Mucosa of descending colon (tissue), 3 donors: ENCODE measurements at regions not wholly inside any gene's neighbourhood (a gene's known extent, or its start where the extent isn't known, plus 50 kb on each side); places are given as distances from the start of the nearest gene placed in this dataset.
A peak's percentile ranks its signal among the peaks of the same experiment; 100 is the strongest.

Experiments used
- ATAC-seq: fragments of 200-7000 bp; cut with Tn5 transposase; one replicate; pipeline ENCODE4 v1.9.1; 2020; ENCODE audit warnings: mild to moderate bottlenecking, moderate library complexity
- DNase-seq, 3 donors: peaks; one replicate each; pipeline ENCODE4 v3.0.0-alpha.2; 2020
- H3K36me3 ChIP-seq: fragments of 200-600 bp; one replicate; pipeline ENCODE4 v1.8.0; 2021; ENCODE audit warnings: low read depth, mild to moderate bottlenecking
- H3K4me1 ChIP-seq: fragments of 200-600 bp; one replicate; pipeline ENCODE4 v1.8.0; 2021; ENCODE audit warnings: low read depth, mild to moderate bottlenecking
- H3K4me3 ChIP-seq: fragments of 200-600 bp; one replicate; pipeline ENCODE4 v1.8.0; 2021; ENCODE audit warnings: mild to moderate bottlenecking
- H3K9me3 ChIP-seq: fragments of 200-600 bp; one replicate; pipeline ENCODE4 v1.8.0; 2021; ENCODE audit warnings: mild to moderate bottlenecking
- intact Hi-C, 2 donors: fragments of 100-400 bp; cut with DNase I in 1 of 2; cut with micrococcal nuclease in 1 of 2; formaldehyde crosslinking; loops; one replicate each; pipeline versions ENCODE4 v1.11.0 to v1.11.1; 2022; cut with DNase I, micrococcal nuclease
- TF ChIP-seq, protein P1 (sequence below): fragments of 200-600 bp; IDR thresholded peaks from one replicate; pipeline ENCODE4 v1.8.0; 2022; ENCODE audit warnings: antibody characterized with exemption, mild to moderate bottlenecking
- donor health status: DM: no; HTN: no; CAD: no; lungs with moderate emphysema.
- donor health status: DM: no; HTN: no; CAD: no.
- donor health status: DM: no; HTN: yes; CAD: no.

DNA sequence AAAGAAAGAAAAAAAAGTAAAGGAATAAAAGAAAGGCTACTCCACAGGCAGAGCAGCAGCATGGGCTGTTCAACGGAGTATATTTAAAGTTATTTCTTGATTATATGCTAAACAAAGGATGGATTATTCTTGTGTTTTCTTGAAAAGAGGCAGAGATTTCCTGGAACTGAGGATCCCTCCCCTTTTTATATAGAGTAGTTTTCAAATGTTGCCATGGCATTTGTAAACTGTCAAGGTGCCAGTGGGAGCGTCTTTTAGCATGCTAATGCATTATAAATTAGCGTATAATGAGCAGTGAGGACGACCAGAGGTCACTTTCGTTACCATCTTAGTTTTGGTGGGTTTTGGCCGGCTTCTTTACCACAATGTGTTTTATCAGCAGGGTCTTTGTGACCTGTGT, 383.0 kb downstream of the PCNX1 start:
- ATAC-seq (peak; percentile 22), DNase-seq (no peak)
- TF ChIP-seq, protein P1, sequence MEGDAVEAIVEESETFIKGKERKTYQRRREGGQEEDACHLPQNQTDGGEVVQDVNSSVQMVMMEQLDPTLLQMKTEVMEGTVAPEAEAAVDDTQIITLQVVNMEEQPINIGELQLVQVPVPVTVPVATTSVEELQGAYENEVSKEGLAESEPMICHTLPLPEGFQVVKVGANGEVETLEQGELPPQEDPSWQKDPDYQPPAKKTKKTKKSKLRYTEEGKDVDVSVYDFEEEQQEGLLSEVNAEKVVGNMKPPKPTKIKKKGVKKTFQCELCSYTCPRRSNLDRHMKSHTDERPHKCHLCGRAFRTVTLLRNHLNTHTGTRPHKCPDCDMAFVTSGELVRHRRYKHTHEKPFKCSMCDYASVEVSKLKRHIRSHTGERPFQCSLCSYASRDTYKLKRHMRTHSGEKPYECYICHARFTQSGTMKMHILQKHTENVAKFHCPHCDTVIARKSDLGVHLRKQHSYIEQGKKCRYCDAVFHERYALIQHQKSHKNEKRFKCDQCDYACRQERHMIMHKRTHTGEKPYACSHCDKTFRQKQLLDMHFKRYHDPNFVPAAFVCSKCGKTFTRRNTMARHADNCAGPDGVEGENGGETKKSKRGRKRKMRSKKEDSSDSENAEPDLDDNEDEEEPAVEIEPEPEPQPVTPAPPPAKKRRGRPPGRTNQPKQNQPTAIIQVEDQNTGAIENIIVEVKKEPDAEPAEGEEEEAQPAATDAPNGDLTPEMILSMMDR = no peak
- no peak overlapping the region for H3K4me3 ChIP-seq
- intact Hi-C loops = no loop called here
- H3K9me3 ChIP-seq = no peaks in the 10 kb centered on the region
- H3K36me3 ChIP-seq = no peaks in the 10 kb centered on the region
- H3K4me1 ChIP-seq = peaks cover 9% of the 10 kb centered on the region

DNA sequence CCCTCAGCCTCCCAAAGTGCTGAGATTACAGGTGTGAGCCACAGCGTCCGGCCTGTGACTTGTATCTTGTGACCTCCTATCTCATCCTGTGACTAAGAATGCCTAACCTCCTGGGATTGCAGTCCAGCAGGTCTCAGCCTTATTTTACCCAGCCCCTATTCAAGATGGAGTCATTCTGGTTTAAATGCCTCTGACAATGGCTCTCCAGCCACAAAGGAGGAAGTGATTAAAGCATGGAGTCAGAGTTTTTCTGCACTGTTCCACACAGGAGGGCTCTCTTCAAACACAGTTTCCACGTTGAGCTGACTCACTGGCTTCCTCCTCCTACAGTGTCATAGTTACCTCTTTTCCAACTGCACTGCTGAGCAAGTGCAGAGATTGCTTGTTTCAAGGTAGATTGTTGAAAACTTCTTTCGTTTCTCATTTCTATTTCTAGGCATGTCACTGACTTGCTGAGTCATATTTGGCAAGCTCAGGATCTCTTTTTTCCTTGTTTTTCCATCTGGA, 383.8 kb downstream of the PCNX1 start:
- no peak for DNase-seq
- ATAC-seq = peak; percentile 73
- TF ChIP-seq, protein P1 = no peak
- Histone ChIP-seq H3K4me1 (peaks cover 9% of the 10 kb centered on the region), H3K36me3 (no peaks in the 10 kb centered on the region), H3K9me3 (no peaks in the 10 kb centered on the region), H3K4me3 (no peak overlapping the region)
- intact Hi-C loops = no loop called here

DNA sequence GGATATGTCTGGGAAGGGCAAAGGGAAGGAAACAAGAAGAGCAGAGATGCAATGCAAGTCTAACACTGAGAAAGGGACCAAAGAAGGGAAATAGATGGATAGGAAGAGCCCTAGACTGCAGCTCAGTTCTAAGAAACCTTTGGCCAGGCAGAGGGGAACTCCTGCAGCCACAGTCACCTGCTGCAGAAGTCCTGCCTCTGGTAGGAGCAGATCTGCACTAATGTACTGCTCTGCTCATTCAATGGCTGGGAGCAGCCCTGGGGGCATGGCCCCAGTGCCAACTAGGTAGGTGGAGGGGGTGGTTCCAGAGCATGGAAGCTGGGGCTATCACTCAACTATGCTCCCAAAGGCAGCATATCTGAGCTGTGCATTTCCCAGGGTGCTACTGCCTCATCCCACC, 388.9 kb downstream of the PCNX1 start:
- intact Hi-C loops = no loop called here
- ATAC-seq = no peak

DNA sequence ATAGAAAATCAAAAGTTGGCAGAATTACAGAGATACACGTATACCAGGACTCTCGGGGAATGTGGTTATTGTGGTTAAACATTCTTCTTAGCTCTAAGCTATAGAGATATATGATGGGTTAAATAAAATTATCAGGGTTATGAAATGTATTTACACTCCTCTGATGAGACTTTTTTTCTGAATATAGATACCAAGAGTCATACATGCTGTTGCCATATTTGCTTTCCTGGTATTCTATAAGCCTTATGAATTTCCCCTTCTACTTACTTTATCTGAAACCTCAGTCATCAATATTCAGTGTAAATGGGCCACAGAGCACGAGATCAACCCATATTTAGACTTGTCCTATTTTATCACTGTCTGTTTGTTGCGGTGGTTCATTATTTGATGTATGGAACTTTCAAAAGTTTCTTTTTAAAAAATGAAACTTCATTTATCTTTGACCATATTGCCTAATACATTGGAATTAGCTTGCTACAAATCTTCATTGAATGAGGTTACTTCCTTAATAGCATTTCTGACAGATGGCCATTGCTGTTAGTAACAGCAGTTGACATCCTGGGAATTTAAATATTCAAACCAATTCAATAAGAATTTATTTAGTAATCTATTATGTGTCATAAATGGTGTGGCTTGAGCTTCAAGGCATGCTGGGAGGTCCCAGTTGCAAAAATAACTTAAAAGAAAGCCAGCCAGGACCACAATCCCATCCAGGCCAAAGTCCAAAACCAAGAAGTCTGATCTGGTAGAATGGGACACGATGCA, 393.5 kb downstream of the PCNX1 start:
- DNase-seq (no peak), ATAC-seq (no peak)
- intact Hi-C loops = loop anchor here in 1 of 2 donors (10.0 kb wide), 1 partner anchor 146 kb away; no protein-coding TSS in a partner anchor
- Histone ChIP-seq H3K9me3 (peaks cover 4% of the 10 kb centered on the region), H3K36me3 (no peaks in the 10 kb centered on the region), H3K4me3 (no peak overlapping the region), H3K4me1 (no peaks in the 10 kb centered on the region)
- TF ChIP-seq, protein P1 = no peak

More for the DNA sequence above, 388.9 kb downstream of the PCNX1 start:
- DNase-seq = no peak
- H3K9me3 ChIP-seq = no peaks in the 10 kb centered on the region
- H3K36me3 ChIP-seq = no peaks in the 10 kb centered on the region
- no peak overlapping the region for H3K4me3 ChIP-seq
- no peaks in the 10 kb centered on the region for H3K4me1 ChIP-seq
- TF ChIP-seq, protein P1 = no peak

DNA sequence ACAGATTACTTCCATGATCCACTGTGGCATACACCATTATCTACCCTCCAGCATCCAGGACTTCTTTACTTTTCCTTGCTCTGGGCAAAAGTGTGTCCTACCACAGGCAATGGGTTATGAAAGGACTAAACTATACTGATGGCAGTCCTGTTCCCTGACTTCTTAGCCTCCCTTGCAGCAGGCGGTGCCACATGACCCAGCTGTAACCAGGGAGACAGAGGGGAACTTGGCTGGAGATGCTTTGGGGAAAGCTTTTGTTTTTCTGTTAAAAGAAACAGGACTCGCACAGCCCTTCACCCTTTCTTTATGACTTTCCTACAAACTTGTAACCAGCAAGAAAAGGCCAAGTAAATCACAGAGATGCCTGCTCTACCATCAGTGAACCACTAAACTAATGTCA, 394.4 kb downstream of the PCNX1 start:
- intact Hi-C loops = loop anchor here in 1 of 2 donors (10.0 kb wide), 1 partner anchor 147 kb away; no protein-coding TSS in a partner anchor
- ATAC-seq (no peak), DNase-seq (no peak)
- Histone ChIP-seq H3K9me3 (peaks cover 4% of the 10 kb centered on the region), H3K36me3 (no peaks in the 10 kb centered on the region), H3K4me3 (no peak overlapping the region), H3K4me1 (no peaks in the 10 kb centered on the region)
- TF ChIP-seq, protein P1 = no peak
